LHCN-M2 (cell line): ENCODE measurements at regions not wholly inside any gene's neighbourhood (a gene's known extent, or its start where the extent isn't known, plus 50 kb on each side); places are given as distances from the start of the nearest gene placed in this dataset.
A peak's percentile ranks its signal among the peaks of the same experiment; 100 is the strongest.
"Not testable (repeated sequence)": the region's sequence is repeated elsewhere in the genome, so short reads cannot be mapped to it uniquely, and the experiment has no call there.

ENCODE experiments used
- DNase-seq: peaks from one replicate; pipeline ENCODE4 v3.0.0-alpha.2; 2012; ENCODE audit warnings: low read depth

DNA sequence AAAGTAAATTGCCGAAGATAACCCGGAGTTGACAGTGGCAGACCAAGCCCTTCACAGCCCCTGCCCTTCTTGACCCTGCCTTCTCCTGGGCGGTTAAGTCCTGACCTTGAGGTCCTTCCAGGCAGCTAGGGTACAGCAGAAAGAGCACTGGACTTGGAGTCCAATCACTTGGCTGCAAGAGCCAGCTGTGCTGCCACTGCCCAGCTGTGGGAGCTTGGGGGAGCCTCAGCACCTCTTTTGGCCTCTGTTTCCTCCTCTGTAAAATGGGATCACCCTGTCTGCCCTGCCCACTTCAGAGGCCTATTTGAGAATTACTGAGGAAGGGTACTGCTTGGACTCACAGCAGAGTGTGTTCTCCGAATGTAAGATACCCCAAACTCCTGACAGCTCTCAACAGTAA, 66.2 kb upstream of the SMAD6 start:
- DNase-seq: no peak

DNA sequence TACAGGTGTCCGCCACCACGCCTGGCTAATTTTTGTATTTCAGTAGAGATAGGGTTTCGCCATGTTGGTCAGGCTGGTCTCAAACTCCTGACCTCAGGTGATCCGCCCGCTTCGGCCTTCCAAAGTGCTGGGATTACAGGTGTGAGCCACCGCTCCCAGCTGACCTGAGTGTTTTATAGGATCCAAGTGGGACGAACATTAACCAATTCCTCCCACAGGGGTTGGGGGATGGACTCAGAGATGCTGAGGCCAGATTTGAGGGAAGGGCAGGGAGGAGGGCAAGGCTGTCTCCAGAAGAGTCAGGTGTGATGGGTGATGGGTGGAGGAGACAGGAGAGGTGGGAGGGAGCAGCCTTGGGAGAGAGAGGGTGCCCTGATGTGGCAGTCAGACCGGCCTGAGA, 65.0 kb upstream of the SMAD6 start:
- not testable (repeated sequence) for DNase-seq

DNA sequence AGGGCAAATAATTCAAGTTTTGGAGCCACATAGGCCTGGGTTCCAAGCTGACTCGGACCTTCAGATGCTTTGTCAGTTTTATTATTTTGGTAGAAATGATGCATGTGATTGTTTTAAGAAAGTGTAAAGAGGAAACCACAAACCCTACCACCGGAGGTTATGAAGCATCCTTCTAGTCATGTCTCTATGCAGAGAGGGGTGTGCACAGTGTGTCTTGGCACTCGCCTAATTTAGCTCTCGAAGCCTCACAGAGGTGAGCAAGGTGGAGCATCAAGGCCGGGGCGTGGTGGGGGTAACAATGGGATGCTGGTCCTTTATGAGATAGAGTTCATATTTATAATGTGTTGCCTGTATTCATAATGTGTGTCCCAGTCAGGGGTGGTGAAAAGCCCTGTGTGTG, 63.7 kb upstream of the SMAD6 start:
- DNase-seq: no peak

DNA sequence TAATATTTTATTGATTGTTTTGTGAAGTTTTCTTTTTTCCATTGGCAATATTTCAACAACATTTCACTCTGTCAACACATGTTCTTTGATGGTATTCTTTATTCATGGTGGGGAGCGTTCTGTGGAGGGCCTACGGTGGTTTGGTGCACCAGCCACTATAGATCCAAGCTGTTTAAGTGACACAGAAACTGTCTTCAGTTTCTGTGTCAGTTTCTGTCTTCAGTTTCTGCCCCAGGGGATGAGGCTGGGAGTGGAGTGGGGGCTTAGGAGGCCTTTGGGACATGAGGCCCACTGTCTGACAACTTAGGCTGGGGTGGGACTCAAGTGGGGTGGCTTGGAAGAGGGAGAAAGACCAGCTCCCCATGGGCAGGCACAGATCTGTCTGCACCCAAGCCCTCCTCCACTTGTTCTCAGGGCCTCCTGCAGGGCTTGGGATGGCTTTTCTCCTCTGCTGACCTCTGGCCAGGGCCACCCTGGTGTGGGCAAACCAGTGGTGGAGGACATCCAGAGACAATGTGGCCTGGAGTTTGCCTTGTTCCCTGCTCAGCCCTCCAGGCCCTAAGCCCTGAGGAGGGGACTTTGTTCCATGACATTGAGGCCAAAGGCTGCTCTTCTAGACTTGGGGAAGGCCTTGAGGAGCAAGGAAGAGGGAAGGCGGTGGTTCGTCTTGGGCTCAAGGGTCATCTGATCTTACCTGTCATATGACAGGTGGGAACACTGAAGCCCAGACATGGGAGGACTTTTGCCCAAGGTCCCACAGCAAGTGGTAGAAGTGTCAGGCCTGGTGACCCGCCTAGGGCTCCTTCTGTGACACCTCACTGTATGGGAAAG, 60.3 kb upstream of the SMAD6 start:
- DNase-seq: no peak

DNA sequence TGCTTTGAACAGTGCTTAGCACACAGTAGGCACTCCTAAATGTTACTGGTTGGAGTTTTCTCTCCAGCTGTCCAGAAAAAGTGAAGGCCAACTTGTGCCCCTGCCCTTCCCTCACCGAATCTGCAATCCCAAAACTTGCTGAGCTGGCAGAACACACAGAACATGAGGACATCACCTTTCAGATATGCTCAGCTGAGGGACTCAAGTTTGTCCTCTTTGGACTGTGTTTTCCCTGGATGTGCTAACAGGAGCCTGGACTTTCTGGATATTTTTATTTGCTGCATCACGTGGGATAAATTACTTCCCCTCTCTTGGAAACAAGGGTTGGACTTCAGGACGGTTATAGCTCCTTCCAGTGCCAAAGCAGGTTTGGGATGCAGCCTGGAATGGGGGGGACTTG, 59.5 kb upstream of the SMAD6 start:
- no peak for DNase-seq

DNA sequence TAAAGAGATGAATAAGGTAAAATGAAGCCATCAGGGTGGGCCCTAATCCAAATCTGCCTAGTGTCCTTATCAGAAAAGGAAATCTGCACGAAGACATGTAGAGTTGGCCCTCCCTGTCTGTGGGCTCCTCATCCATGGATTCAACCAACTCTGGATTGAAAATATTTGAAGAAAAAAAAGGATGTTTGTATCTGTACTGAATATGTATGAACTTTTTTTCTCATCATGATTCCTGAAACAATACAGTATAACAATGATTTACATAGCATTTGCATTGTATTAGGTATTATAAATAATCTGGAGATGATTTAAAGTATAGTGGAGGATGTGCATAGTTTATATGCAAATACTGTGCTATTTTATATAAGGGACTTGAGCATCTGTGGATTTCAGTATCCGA, 59.0 kb upstream of the SMAD6 start:
- DNase-seq: no peak

DNA sequence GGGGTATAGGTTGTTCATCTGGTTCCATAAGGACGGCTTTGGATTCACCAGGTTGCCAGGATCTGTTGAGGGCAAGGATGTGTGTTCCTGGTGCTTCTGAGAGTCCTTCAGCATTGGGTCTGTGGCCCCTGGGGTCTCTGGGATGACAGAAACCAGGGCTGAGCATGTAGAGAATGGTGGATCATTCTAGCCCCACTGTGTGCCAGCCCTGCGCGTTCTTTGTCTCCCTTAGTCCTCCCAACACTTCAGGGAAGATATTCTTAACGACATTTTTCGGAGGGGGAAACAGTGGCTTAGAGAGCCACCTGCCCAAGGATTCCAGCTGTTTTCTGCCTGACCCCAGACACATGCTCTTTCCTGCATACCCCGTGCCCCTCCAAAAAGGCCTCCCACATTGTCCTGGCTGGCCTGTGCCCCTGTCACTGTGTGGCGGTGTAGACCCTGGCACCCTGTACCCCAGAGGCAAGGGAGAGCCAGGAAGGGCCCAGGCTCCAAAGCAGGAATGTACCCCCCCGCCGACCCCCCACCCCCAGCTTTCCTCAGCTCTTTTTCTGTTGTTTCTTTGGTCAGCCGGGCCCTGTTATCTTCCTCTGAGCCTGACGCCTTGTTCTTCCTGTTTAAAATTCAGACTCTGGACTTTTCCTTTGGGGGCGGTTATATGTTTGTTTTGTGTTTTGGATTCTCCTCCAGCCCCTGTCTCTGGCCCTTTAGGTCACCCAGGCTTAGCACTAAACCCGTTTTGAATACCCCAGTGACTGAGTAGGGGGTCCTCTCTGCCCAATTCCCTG, 57.8 kb upstream of the SMAD6 start:
- DNase-seq: no peak

DNA sequence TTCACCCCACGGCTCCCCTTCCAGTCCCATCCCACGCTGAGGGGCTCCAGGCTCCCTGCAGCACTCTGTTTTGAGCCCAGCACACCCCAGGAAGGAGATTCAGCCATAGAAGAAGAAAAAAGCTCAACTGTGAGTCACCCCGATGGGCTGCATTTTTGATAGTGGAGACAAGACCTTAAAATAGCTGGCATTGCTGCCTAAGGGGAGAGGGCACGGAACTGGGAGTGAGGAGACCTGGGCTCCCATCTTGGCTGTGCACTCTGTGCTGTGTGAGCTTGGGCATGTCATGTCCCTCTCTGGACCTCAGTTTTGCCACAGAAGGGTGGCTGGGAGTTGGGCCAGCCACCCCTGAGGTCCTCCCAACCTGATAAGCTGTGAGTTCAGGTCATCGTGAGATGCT, 57.2 kb upstream of the SMAD6 start:
- peak; percentile 46 for DNase-seq

DNA sequence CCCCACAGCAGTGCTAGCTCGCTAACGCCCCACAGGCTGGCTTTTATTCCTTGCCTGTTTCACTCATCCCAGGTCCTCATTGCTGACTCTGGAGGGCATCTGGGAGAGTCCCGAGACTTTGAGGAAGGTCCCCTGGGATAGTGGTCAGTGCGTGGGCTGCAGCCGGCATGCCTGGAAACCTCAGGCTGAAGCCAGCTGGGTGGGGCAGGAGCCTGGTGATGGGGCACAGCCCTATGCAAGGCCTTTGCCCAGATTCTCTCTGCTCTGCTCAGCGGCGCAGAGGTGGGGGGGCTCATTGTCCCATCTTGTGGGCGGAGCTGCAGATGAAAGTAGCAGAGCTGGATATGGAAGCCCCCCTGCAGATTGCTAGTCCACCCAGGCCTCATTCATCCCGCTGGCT, 55.7 kb upstream of the SMAD6 start:
- DNase-seq: peak; percentile 87

DNA sequence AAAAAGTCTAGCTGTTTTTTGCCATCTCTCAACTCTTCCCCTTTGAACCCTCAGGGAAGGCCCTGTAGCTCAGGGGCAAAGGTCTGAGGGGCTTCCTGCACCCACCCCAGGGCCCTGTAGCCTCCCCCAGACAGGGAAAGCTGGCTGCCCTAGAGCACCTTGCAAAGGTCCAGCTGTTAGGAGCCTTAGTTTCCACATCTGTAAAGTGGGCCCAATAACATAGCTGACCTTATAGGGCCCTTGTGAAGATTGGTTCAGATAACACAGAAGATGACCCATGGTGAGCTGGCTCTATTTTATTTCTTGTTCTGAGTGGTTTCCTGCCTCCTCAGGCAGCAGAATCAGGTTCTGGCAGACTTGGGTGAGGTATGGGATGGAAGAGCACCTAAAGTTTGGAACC, 55.2 kb upstream of the SMAD6 start:
- DNase-seq: peak; percentile 26

DNA sequence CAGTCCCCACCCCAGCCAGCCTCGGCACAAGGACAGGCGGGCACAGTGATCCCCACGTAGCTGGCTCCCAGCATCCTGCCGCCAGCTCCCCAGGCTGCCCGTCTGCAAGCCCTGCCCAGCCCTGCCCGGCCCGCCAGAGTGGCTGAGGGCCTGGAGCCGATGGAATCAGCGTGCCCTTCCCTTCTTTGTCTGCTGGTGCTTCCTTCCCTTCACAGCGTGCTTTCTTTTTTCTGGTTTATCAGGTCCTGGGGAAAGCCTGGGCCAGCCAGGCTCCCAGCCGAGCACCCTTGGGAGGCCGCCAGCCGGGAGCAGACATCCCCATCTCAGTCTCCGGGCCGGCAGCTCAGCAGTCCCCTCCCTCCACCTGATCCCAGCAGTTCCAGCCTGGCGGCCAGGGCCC, 54.7 kb upstream of the SMAD6 start:
- DNase-seq: no peak

DNA sequence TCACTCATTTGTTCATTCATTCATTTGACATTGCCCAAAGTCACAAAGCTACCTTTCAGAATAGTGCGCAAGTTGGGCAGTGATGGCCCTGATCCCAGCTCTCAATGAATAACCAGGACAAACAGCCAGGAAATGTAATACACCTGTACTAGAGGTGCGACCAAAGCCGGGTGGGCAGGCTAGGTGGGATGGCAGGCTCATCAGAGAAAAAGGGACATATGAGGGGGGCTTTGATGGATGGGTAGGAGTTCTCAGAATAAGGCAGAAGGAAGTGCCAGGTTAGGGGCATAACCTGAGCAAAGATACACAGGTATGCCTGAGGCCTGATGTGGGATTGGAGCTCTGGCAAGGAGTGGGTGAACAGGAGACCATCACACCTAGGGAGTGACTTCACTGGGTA, 53.4 kb upstream of the SMAD6 start:
- DNase-seq: no peak

DNA sequence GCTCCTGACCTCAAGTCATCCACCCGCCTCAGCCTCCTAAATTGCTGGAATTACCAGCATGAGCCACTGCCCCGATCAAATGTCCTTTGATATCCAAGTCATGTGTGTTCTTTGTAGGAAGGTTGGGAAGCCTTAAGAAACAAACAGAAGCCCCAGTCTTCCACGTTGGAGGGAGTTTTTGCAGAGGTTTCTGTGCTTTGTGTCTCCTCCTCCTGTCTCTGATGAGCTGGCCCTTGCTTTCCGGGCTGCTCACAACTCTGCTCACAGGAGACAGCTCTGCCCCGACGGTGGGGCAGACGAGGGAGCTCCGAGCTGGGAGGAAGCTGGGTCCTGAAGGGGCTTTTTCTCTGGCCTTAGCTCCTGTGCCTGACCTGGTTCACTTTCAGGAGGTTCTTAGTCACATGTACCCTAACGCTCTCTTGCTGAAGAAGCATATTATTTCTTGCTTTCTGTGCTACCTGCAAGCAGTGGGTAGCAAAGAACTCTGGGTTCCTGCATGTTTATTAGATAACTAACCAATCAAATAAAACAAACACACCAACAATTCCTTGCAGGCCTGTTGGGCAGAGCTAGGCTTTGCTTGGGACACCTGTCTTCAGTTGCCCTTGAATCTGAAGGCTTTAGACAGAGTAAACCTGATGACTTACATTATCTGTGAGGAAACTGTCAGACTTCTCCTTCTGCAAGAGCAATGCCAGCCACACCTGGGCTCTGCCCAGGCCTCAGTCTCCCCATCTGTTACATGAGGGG, 52.6 kb upstream of the SMAD6 start:
- DNase-seq: no peak

DNA sequence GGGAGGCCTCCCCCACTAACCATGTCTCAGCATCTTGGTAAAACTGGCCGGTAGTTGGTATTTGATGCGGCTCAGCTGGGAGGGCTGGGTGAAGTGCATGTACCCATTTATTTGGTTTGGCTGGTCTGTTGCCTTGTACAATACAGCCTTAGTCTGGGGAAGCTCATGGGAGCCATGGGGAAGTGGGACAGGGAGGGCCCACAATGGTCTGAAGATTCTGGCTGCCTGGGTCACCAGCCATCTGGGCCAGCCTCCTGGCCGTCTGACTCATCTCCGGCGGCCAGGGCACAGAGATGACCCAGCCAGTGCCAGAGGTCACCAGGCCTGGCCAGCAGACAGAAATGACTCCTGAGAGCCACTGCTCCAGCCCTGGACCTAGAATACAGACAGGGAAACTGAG, 51.6 kb upstream of the SMAD6 start:
- DNase-seq: peak; percentile 37

DNA sequence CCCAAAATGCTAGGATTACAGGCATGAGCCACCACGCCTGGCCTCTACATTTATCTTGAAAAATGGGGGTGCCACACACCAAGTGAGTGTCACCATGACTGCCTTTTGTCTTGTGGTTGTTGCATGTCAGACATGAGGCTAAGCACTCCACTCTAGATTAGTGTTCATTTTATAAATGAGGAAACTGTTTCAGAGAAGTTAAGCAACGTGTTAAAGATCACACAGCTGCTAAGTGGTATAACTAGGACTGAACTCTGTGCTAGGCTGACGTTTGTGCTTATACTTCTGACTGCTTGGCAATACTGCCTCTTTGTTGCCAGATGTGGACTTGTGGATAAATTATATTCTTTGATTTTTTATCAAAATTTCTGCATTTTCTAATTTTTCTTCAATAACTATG, 50.8 kb upstream of the SMAD6 start:
- DNase-seq: no peak

DNA sequence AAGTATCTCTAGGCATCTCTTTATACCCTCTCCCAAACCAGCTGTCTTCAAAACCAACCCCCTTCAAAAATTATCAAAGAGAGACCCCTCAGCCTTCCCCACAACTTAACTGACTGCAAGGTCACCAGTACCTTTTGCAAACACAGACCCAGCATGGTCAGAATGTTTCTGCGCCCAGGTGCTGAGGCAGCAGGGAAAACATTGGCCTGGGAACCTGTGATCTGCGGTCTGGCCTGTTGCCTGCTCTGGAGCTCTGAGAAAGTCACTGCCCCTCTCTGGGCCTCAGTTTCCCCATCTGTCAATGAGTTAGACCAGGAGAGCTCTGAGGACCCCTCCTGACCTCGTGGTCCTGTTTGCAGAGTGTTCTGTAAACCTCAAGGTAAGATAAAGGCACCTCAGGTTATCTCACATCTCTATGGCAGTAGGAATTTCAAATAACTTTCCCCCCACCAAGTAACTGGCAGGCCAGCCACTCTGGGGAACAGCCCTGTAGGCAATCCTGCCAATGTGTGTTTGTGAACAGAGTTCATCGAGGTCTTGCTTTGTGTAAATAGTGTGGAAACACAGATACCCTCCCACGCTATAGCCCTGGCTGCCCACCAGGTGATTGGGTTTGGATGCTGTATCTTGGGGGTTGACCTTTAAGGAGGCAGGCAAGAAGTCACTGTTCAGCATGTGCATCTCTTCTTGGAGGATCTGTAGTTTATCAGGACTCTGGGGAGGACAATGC, 50.0 kb upstream of the SMAD6 start:
- DNase-seq: no peak
